Right lobe of liver (tissue), 6 donors: ENCODE measurements at regions not wholly inside any gene's neighbourhood (a gene's known extent, or its start where the extent isn't known, plus 50 kb on each side); places are given as distances from the start of the nearest gene placed in this dataset.

Experiments
- ATAC-seq, 4 donors: fragments of 200-7000 bp; cut with Tn5 transposase; one replicate each; pipeline ENCODE4 v1.9.1; 2020; ENCODE audit warnings: mild to moderate bottlenecking in 4 of 4, moderate library complexity in 4 of 4
- DNase-seq, 3 donors: peaks; one replicate each; pipeline ENCODE4 v3.0.0-alpha.2; 2020
- H3K27ac ChIP-seq, 3 donors: fragments of 200-600 bp; one replicate each; pipeline ENCODE4 v1.8.0; 2022
- H3K27me3 ChIP-seq, 2 donors: fragments of 200-600 bp; one replicate each; pipeline ENCODE4 v1.8.0; 2022
- H3K36me3 ChIP-seq, 4 donors: fragments of 200-600 bp; sonication (generic) in 1 of 4; one replicate each; pipeline versions ENCODE4 v1.5.1 to v1.8.0; 2017 to 2022; ENCODE audit warnings: control low read depth in 1 of 4
- H3K4me1 ChIP-seq, 4 donors: fragments of 200-600 bp; sonication (generic) in 1 of 4; one replicate each; pipeline versions ENCODE4 v1.5.1 to v1.8.0; 2017 to 2022; ENCODE audit warnings: control low read depth in 1 of 4
- H3K4me3 ChIP-seq, 3 donors: fragments of 200-600 bp; one replicate each; pipeline ENCODE4 v1.8.0; 2022
- H3K9me3 ChIP-seq, 4 donors: fragments of 200-600 bp; sonication (generic) in 1 of 4; one replicate each; pipeline versions ENCODE4 v1.5.1 to v1.8.0; 2017 to 2022; ENCODE audit warnings: control low read depth in 1 of 4
- CTCF ChIP-seq, 4 donors: fragments of 200-600 bp in 3 of 4; fragments of 450-650 bp in 1 of 4; IDR thresholded peaks; one replicate each; pipeline versions ENCODE4 v1.5.1 to v1.8.0; 2016 to 2022; ENCODE audit warnings: antibody characterized with exemption in 4 of 4, mild to moderate bottlenecking in 2 of 4
- POLR2A ChIP-seq: fragments of 450-650 bp; IDR thresholded peaks from one replicate; pipeline ENCODE4 v1.6.1; 2017; ENCODE audit warnings: antibody characterized with exemption, mild to moderate bottlenecking
- WGBS: methylation state at CpG from one replicate; pipeline ENCODE4 v1.1.6; 2018; ENCODE audit warnings: low coverage, low lambda C conversion rate; ENCODE audit not compliant: insufficient coverage; ENCODE audit errors: missing lambda C conversion rate; 5-methylcytosine and 5-hydroxymethylcytosine counted together
- intact Hi-C, 2 donors: fragments of 100-400 bp; cut with DNase I; formaldehyde crosslinking; loops; one replicate each; pipeline versions ENCODE4 v1.11.2 to v1.14.1; 2022
- donor health status: DM: no; HTN: yes; CAD: no.
- donor health status: DM: no; HTN: no; CAD: no.
- donor health status: DM: no; HTN: no; CAD: no.
- donor health status: DM: no; HTN: yes; CAD: no.
- donor health status: DM: no; HTN: yes; CAD: no.

GRCh38 chr6:14512246-14512645, 394.7 kb downstream of the CD83 start:
- WGBS = 100% methylated on average over 1 of the region's 3 CpGs
- intact Hi-C loops = no loop called here
- no peaks in the 10 kb centered on the region for H3K27me3 ChIP-seq

GRCh38 chr6:14513496-14514393, 396.2 kb downstream of the CD83 start:
- Histone ChIP-seq H3K4me1 (no peaks in the 10 kb centered on the region), H3K9me3 (no peaks in the 10 kb centered on the region), H3K27ac (no peak overlapping the region), H3K27me3 (no peaks in the 10 kb centered on the region), H3K36me3 (no peaks in the 10 kb centered on the region), H3K4me3 (no peak overlapping the region)
- intact Hi-C loops = no loop called here
- no peak for TF ChIP-seq POLR2A
- ATAC-seq (no peak), DNase-seq (no peak)
- WGBS = 68% methylated on average over 7 of the region's 7 CpGs

More at GRCh38 chr6:14512246-14512645, 394.7 kb downstream of the CD83 start:
- TF ChIP-seq POLR2A (no peak), CTCF (IDR thresholded peaks at IDR 0.05) (no peak)
- H3K36me3 ChIP-seq = no peaks in the 10 kb centered on the region
- ATAC-seq (no peak), DNase-seq (no peak)
- no peaks in the 10 kb centered on the region for H3K9me3 ChIP-seq
- no peak overlapping the region for H3K27ac ChIP-seq
- no peak overlapping the region for H3K4me3 ChIP-seq
- no peaks in the 10 kb centered on the region for H3K4me1 ChIP-seq

- Histone ChIP-seq H3K4me1 (no peaks in the 10 kb centered on the region), H3K27me3 (no peaks in the 10 kb centered on the region), H3K9me3 (no peaks in the 10 kb centered on the region), H3K4me3 (no peak overlapping the region), H3K36me3 (no peaks in the 10 kb centered on the region), H3K27ac (no peak overlapping the region)
- ATAC-seq = no peak
- WGBS = 74% methylated on average over 11 of the region's 11 CpGs
- no peak for TF ChIP-seq CTCF (IDR thresholded peaks at IDR 0.05)
- intact Hi-C loops = no loop called here
- no peak for DNase-seq
These were observed 399.4 kb downstream of the CD83 start for GRCh38 chr6:14516956-14517355.

- H3K4me3 ChIP-seq = no peak overlapping the region
- no peak for TF ChIP-seq CTCF (IDR thresholded peaks at IDR 0.05)
- no peak for TF ChIP-seq POLR2A
- H3K9me3 ChIP-seq = no peaks in the 10 kb centered on the region
- ATAC-seq (no peak), DNase-seq (no peak)
- intact Hi-C loops = no loop called here
- WGBS = 81% methylated on average over 7 of the region's 7 CpGs
- H3K27me3 ChIP-seq = no peaks in the 10 kb centered on the region
- no peaks in the 10 kb centered on the region for H3K36me3 ChIP-seq
- H3K4me1 ChIP-seq = no peaks in the 10 kb centered on the region
- H3K27ac ChIP-seq = no peak overlapping the region
These were observed 400.0 kb downstream of the CD83 start for GRCh38 chr6:14517516-14518105.

- no peaks in the 10 kb centered on the region for H3K9me3 ChIP-seq
- H3K36me3 ChIP-seq = no peaks in the 10 kb centered on the region
- H3K27ac ChIP-seq = no peak overlapping the region
- WGBS = 72% methylated on average over 14 of the region's 14 CpGs
- ATAC-seq (no peak), DNase-seq (no peak)
- TF ChIP-seq POLR2A = no peak
- no peak for TF ChIP-seq CTCF (IDR thresholded peaks at IDR 0.05)
- H3K4me3 ChIP-seq = no peak overlapping the region
- no peaks in the 10 kb centered on the region for H3K27me3 ChIP-seq
- H3K4me1 ChIP-seq = no peaks in the 10 kb centered on the region
- intact Hi-C loops = no loop called here
These were observed 401.1 kb downstream of the CD83 start for GRCh38 chr6:14518515-14519217.
